Activated naive CD4-positive, alpha-beta T cell treated with anti-CD3 and anti-CD28 coated beads, Interleukin-2, amount 10 ng/mL, durations not matched to agents 7 days and 5 days (primary cell): ENCODE measurements at regions not wholly inside any gene's neighbourhood (a gene's known extent, or its start where the extent isn't known, plus 50 kb on each side); places are given as distances from the start of the nearest gene placed in this dataset.

Experiments
- CTCF ChIA-PET: fragments of 350-600 bp; sonication (Branson Sonifier 250); formaldehyde crosslinking; loops from one replicate; lab custom pipeline; 2021; ENCODE audit warnings: antibody characterized with exemption; lab: Charles Lee
- DNase-seq: peaks from one replicate; pipeline ENCODE4 v3.0.0-alpha.2; 2020
- H3K27ac Mint-ChIP-seq: one replicate; pipeline ENCODE4 v1.8.0; 2021; ENCODE audit warnings: mild to moderate bottlenecking, moderate library complexity, mixed read lengths
- H3K27me3 Mint-ChIP-seq: one replicate; pipeline ENCODE4 v1.8.0; 2021; ENCODE audit warnings: mild to moderate bottlenecking, mixed read lengths
- H3K36me3 Mint-ChIP-seq: one replicate; pipeline ENCODE4 v1.8.0; 2021; ENCODE audit warnings: mixed read lengths
- H3K4me1 Mint-ChIP-seq: one replicate; pipeline ENCODE4 v1.8.0; 2021; ENCODE audit warnings: mixed read lengths
- H3K4me3 Mint-ChIP-seq: one replicate; pipeline ENCODE4 v1.8.0; 2021; ENCODE audit warnings: mild to moderate bottlenecking, moderate library complexity, mixed read lengths
- H3K9me3 Mint-ChIP-seq: one replicate; pipeline ENCODE4 v1.8.0; 2021; ENCODE audit warnings: mixed read lengths

DNA sequence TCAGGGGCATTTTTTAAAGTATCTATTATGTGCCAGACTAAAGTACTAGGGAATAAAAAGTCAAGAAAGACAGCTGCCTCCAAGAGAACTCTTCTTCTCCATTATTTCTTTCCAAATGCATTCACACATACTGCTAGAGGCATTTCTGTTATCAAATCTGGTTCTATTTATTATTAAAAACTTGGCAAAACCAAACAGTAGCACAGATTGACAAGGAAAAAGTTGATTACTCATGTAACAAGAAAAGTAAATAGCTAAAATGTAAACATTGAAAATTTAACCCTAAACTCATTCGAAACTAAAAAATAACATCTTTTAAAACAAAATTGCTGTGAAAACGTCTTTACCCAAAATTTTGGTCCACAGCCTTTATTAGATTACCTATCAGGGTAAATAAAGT, 132.9 kb upstream of the GUCY1A2 start:
- DNase-seq: no peak
- no peaks in the 10 kb centered on the region for H3K27me3 Mint-ChIP-seq

GRCh38 chr11:107140983-107141382, 122.7 kb upstream of the GUCY1A2 start:
- H3K9me3 Mint-ChIP-seq: peaks cover 9% of the 10 kb centered on the region
- no peak overlapping the region for H3K27ac Mint-ChIP-seq
- no peak overlapping the region for H3K4me3 Mint-ChIP-seq
- no peaks in the 10 kb centered on the region for H3K27me3 Mint-ChIP-seq
- H3K4me1 Mint-ChIP-seq: no peaks in the 10 kb centered on the region
- DNase-seq: no peak
- H3K36me3 Mint-ChIP-seq: no peaks in the 10 kb centered on the region
- CTCF ChIA-PET: no interaction called here

More for the DNA sequence above, 132.9 kb upstream of the GUCY1A2 start:
- no peak overlapping the region for H3K27ac Mint-ChIP-seq
- CTCF ChIA-PET: interaction anchor here (0.6 kb wide), 1 partner anchor 1150 kb away, joined by 3 read pairs; no protein-coding TSS in a partner anchor
- H3K4me1 Mint-ChIP-seq: no peaks in the 10 kb centered on the region
- no peaks in the 10 kb centered on the region for H3K36me3 Mint-ChIP-seq
- H3K9me3 Mint-ChIP-seq: no peaks in the 10 kb centered on the region
- H3K4me3 Mint-ChIP-seq: no peak overlapping the region

DNA sequence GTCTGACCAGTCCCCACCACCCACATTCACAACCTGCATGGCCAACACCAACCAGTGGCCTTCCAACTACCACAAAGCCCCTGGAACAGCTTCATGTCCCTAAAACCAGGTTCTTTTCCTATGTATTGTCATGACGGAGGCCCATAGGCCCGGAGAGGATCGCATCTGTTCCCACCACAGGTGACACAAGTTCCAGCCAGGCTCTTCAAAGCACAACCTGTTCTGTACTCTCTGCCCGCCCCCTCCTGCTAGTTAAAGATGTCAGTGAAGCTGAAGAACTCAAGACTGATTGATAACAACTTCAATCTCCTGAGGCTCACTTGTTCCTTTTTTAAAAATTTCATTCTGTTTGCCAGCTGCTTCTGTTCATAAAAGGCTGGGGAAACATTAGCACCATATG, 121.1 kb upstream of the GUCY1A2 start:
- Mint-ChIP-seq H3K27me3 (no peaks in the 10 kb centered on the region), H3K36me3 (no peaks in the 10 kb centered on the region), H3K4me1 (no peaks in the 10 kb centered on the region), H3K9me3 (peaks cover 12% of the 10 kb centered on the region), H3K27ac (no peak overlapping the region), H3K4me3 (no peak overlapping the region)
- CTCF ChIA-PET: no interaction called here
- no peak for DNase-seq

DNA sequence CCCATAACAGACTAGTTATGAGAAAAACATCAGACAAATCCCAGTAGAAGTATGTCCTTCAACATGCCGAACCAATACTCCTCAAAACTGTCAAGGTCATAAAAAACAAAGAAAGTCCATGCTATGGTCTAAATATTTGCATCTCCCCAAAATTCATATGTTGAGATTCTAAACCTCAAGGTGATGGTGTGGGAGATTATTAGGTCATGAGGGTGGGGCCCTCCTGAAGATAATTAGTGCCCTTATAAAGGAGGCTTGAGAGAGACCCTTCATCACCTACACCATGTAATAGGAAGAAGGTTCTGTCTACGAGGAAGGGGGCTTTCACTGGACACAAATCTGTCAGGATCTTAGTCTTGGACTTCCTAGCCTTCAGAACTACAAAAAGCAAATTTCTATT, 118.6 kb upstream of the GUCY1A2 start:
- peaks cover 12% of the 10 kb centered on the region for H3K9me3 Mint-ChIP-seq
- no peaks in the 10 kb centered on the region for H3K4me1 Mint-ChIP-seq
- H3K27me3 Mint-ChIP-seq: no peaks in the 10 kb centered on the region
- H3K27ac Mint-ChIP-seq: no peak overlapping the region
- no peak overlapping the region for H3K4me3 Mint-ChIP-seq
- no peaks in the 10 kb centered on the region for H3K36me3 Mint-ChIP-seq
- CTCF ChIA-PET: no interaction called here
- DNase-seq: no peak

GRCh38 chr11:107131756-107132155, 113.5 kb upstream of the GUCY1A2 start:
- Mint-ChIP-seq H3K27me3 (no peaks in the 10 kb centered on the region), H3K4me1 (no peaks in the 10 kb centered on the region), H3K27ac (no peak overlapping the region), H3K9me3 (peaks cover 13% of the 10 kb centered on the region), H3K36me3 (no peaks in the 10 kb centered on the region), H3K4me3 (no peak overlapping the region)
- CTCF ChIA-PET: no interaction called here
- no peak for DNase-seq

DNA sequence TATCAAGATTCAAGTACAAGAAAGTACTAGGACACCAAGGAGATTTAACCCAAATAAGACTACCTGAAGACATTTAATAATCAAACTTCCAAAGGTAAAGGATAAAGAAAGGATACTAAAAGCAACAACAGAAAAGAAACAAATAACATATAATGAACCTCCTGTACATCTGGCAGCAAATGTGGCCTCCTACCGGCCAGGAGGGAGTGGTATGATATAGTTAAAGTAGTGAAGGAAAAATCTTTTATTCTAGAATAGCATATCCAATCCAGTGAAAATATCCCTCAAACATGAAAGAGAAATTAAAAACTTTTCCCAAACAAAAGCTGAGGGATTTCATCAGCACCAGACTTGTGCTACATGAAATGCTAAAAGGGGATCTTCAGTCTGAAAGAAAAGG, 104.7 kb upstream of the GUCY1A2 start:
- Mint-ChIP-seq H3K9me3 (peaks cover 13% of the 10 kb centered on the region), H3K4me3 (no peak overlapping the region), H3K4me1 (no peaks in the 10 kb centered on the region), H3K27ac (no peak overlapping the region), H3K27me3 (no peaks in the 10 kb centered on the region), H3K36me3 (no peaks in the 10 kb centered on the region)
- DNase-seq: no peak
- CTCF ChIA-PET: no interaction called here

GRCh38 chr11:107118025-107118720, 99.9 kb upstream of the GUCY1A2 start:
- Mint-ChIP-seq H3K4me3 (no peak overlapping the region), H3K9me3 (peaks cover 9% of the 10 kb centered on the region), H3K27me3 (no peaks in the 10 kb centered on the region), H3K27ac (no peak overlapping the region), H3K36me3 (no peaks in the 10 kb centered on the region), H3K4me1 (no peaks in the 10 kb centered on the region)
- CTCF ChIA-PET: no interaction called here
- DNase-seq: no peak

- DNase-seq: no peak
- Mint-ChIP-seq H3K27me3 (no peaks in the 10 kb centered on the region), H3K4me3 (no peak overlapping the region), H3K9me3 (peaks cover 6% of the 10 kb centered on the region), H3K36me3 (no peaks in the 10 kb centered on the region), H3K27ac (no peak overlapping the region), H3K4me1 (no peaks in the 10 kb centered on the region)
- CTCF ChIA-PET: no interaction called here
Observed at GRCh38 chr11:107116358-107116757, 98.1 kb upstream of the GUCY1A2 start.

GRCh38 chr11:107102692-107103477, 84.6 kb upstream of the GUCY1A2 start:
- peaks cover 24% of the 10 kb centered on the region for H3K9me3 Mint-ChIP-seq
- no peak overlapping the region for H3K27ac Mint-ChIP-seq
- no peak for DNase-seq
- H3K4me1 Mint-ChIP-seq: no peaks in the 10 kb centered on the region
- no peaks in the 10 kb centered on the region for H3K36me3 Mint-ChIP-seq
- no peak overlapping the region for H3K4me3 Mint-ChIP-seq
- H3K27me3 Mint-ChIP-seq: no peaks in the 10 kb centered on the region
- CTCF ChIA-PET: no interaction called here

- H3K27ac Mint-ChIP-seq: no peak overlapping the region
- H3K9me3 Mint-ChIP-seq: peaks cover 42% of the 10 kb centered on the region
- no peaks in the 10 kb centered on the region for H3K36me3 Mint-ChIP-seq
- CTCF ChIA-PET: no interaction called here
- H3K4me3 Mint-ChIP-seq: no peak overlapping the region
- H3K27me3 Mint-ChIP-seq: no peaks in the 10 kb centered on the region
- DNase-seq: no peak
- H3K4me1 Mint-ChIP-seq: no peaks in the 10 kb centered on the region
Observed at GRCh38 chr11:107092667-107093066, 74.4 kb upstream of the GUCY1A2 start.

DNA sequence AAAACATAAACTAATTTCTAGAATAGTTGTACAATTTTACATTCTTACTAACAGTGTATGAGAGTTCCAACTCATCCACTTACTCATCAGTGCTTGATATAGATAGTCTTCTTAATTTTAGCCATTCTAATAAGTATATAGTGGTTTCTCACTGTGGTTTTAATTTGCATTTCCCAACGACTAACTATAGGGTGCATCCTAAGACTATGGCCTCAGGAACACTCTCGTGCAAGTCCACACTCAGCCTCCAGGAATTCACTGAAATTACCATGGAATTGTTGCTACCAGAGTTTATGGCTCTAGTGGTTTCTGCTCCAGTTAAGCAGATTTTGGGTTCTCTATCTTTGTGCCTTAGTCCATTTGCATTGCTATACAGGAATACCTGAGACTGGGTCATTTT, 60.1 kb upstream of the GUCY1A2 start:
- no peaks in the 10 kb centered on the region for H3K36me3 Mint-ChIP-seq
- no peak overlapping the region for H3K4me3 Mint-ChIP-seq
- CTCF ChIA-PET: no interaction called here
- no peak for DNase-seq
- H3K4me1 Mint-ChIP-seq: no peaks in the 10 kb centered on the region
- no peaks in the 10 kb centered on the region for H3K27me3 Mint-ChIP-seq
- no peak overlapping the region for H3K27ac Mint-ChIP-seq
- H3K9me3 Mint-ChIP-seq: peaks cover 22% of the 10 kb centered on the region

DNA sequence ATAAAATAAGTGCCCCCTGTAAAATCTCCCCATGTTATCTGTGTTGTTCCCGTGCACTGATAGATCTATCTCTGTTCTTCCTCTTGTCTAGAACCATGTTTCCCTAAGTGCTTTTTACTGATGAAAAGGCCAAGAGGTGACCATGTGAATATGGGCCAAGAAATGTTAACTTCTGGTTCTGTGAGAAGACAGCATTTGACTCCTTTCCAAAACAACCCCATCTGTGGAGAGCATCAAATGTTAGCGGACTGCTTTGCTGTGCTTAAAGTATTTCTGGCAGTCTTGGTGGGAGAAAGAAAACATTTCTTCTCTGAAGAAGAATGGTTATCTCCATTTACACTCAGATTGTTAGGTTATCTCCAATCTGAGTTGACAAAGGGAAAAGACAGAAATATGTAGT, 58.6 kb upstream of the GUCY1A2 start:
- no peaks in the 10 kb centered on the region for H3K36me3 Mint-ChIP-seq
- H3K27me3 Mint-ChIP-seq: no peaks in the 10 kb centered on the region
- CTCF ChIA-PET: no interaction called here
- H3K9me3 Mint-ChIP-seq: peaks cover 12% of the 10 kb centered on the region
- H3K4me1 Mint-ChIP-seq: no peaks in the 10 kb centered on the region
- no peak for DNase-seq
- H3K4me3 Mint-ChIP-seq: no peak overlapping the region
- H3K27ac Mint-ChIP-seq: no peak overlapping the region

GRCh38 chr11:107071129-107071528, 52.9 kb upstream of the GUCY1A2 start:
- no peak overlapping the region for H3K27ac Mint-ChIP-seq
- CTCF ChIA-PET: no interaction called here
- H3K9me3 Mint-ChIP-seq: peaks cover 10% of the 10 kb centered on the region
- no peaks in the 10 kb centered on the region for H3K36me3 Mint-ChIP-seq
- no peak for DNase-seq
- no peaks in the 10 kb centered on the region for H3K4me1 Mint-ChIP-seq
- H3K27me3 Mint-ChIP-seq: no peaks in the 10 kb centered on the region
- H3K4me3 Mint-ChIP-seq: no peak overlapping the region
